Type B pancreatic cell (in vitro differentiated cells): ENCODE measurements at regions not wholly inside any gene's neighbourhood (a gene's known extent, or its start where the extent isn't known, plus 50 kb on each side); places are given as distances from the start of the nearest gene placed in this dataset.

Experiments used
- DNase-seq: peaks from one replicate; pipeline ENCODE4 v3.0.0; 2021; ENCODE audit warnings: mixed read lengths; ENCODE audit not compliant: unreplicated experiment; ENCODE audit errors: extremely low spot score
- H3K27ac Mint-ChIP-seq: 2 replicates; pipeline ENCODE4 v1.8.0; 2021; ENCODE audit warnings: mild to moderate bottlenecking, mixed read lengths
- H3K27me3 Mint-ChIP-seq: 2 replicates; pipeline ENCODE4 v1.8.0; 2021; ENCODE audit warnings: mixed read lengths
- H3K36me3 Mint-ChIP-seq: 2 replicates; pipeline ENCODE4 v1.8.0; 2021; ENCODE audit warnings: mixed read lengths
- H3K4me1 Mint-ChIP-seq: one replicate; pipeline ENCODE4 v1.8.0; 2021; ENCODE audit warnings: mixed read lengths; ENCODE audit not compliant: unreplicated experiment
- H3K4me3 Mint-ChIP-seq: 2 replicates; pipeline ENCODE4 v1.8.0; 2021; ENCODE audit warnings: mild to moderate bottlenecking, mixed read lengths
- H3K9me3 Mint-ChIP-seq: 2 replicates; pipeline ENCODE4 v1.8.0; 2021; ENCODE audit warnings: mixed read lengths
- TF ChIP-seq, protein P1 (sequence below): fragments of 200-600 bp; sonication (generic); conservative IDR thresholded peaks from 2 replicates; pipeline ENCODE4 v1.5.0; 2021; ENCODE audit warnings: antibody characterized with exemption, mild to moderate bottlenecking

DNA sequence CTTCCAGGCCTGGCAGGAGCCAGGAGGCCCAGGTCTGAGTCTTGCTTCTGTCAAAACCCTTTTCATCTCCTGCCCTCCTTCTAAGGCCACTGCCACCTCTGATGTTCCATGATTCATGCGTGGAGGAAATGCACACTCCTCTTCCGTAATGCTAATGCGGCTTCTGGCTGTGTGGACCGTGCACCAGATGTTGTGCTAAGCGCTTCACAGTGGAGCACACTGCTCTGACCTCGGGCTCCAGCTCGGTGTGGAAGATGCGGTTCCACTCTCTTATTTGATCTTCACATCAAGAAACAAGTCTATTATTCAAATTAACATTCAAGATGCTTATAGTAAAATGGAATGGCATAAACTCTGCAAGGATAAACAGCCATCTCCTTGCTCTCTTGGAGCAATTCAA, 629.2 kb downstream of the UQCRFS1 start:
- TF ChIP-seq, protein P1, sequence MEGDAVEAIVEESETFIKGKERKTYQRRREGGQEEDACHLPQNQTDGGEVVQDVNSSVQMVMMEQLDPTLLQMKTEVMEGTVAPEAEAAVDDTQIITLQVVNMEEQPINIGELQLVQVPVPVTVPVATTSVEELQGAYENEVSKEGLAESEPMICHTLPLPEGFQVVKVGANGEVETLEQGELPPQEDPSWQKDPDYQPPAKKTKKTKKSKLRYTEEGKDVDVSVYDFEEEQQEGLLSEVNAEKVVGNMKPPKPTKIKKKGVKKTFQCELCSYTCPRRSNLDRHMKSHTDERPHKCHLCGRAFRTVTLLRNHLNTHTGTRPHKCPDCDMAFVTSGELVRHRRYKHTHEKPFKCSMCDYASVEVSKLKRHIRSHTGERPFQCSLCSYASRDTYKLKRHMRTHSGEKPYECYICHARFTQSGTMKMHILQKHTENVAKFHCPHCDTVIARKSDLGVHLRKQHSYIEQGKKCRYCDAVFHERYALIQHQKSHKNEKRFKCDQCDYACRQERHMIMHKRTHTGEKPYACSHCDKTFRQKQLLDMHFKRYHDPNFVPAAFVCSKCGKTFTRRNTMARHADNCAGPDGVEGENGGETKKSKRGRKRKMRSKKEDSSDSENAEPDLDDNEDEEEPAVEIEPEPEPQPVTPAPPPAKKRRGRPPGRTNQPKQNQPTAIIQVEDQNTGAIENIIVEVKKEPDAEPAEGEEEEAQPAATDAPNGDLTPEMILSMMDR = no peak
- Mint-ChIP-seq H3K27ac (no peak overlapping the region), H3K9me3 (no peaks in the 10 kb centered on the region), H3K27me3 (peaks cover 35% of the 10 kb centered on the region), H3K36me3 (no peaks in the 10 kb centered on the region), H3K4me1 (peaks cover 22% of the 10 kb centered on the region), H3K4me3 (no peak overlapping the region)
- DNase-seq = no peak

- H3K4me3 Mint-ChIP-seq = no peak overlapping the region
- peaks cover 31% of the 10 kb centered on the region for H3K27me3 Mint-ChIP-seq
- no peaks in the 10 kb centered on the region for H3K36me3 Mint-ChIP-seq
- H3K4me1 Mint-ChIP-seq = peaks cover 22% of the 10 kb centered on the region
- TF ChIP-seq, protein P1 = no peak
- no peak for DNase-seq
- no peak overlapping the region for H3K27ac Mint-ChIP-seq
- H3K9me3 Mint-ChIP-seq = no peaks in the 10 kb centered on the region
These were observed 629.7 kb downstream of the UQCRFS1 start for GRCh38 chr19:28583242-28583641.

- no peak overlapping the region for H3K27ac Mint-ChIP-seq
- H3K27me3 Mint-ChIP-seq = peaks cover 27% of the 10 kb centered on the region
- no peaks in the 10 kb centered on the region for H3K9me3 Mint-ChIP-seq
- no peaks in the 10 kb centered on the region for H3K36me3 Mint-ChIP-seq
- DNase-seq = no peak
- no peak overlapping the region for H3K4me3 Mint-ChIP-seq
- peaks cover 22% of the 10 kb centered on the region for H3K4me1 Mint-ChIP-seq
- TF ChIP-seq, protein P1 = no peak
These were observed 630.2 kb downstream of the UQCRFS1 start for GRCh38 chr19:28582796-28583195.

DNA sequence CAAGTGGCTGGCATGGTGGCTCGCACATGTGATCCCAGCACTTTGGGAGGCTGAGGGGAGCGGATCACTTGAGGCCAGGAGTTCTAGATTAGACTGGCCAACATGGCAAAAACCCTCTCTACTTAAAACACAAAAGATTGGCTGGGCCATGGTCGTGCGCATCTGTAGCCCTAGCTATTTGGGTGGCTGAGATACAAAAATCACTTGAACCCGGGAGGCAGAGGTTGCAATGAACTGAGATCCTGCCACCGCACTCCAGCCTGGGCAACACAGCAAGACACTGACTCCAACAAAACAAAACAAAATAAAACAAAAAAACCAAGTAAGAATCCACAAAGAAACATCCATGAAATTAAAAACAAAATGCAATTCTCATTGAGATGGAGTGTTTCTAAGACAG, 630.6 kb downstream of the UQCRFS1 start:
- Mint-ChIP-seq H3K27me3 (peaks cover 24% of the 10 kb centered on the region), H3K27ac (no peak overlapping the region), H3K4me1 (peaks cover 26% of the 10 kb centered on the region), H3K9me3 (no peaks in the 10 kb centered on the region), H3K4me3 (no peak overlapping the region), H3K36me3 (no peaks in the 10 kb centered on the region)
- TF ChIP-seq, protein P1 = no peak
- DNase-seq = no peak

DNA sequence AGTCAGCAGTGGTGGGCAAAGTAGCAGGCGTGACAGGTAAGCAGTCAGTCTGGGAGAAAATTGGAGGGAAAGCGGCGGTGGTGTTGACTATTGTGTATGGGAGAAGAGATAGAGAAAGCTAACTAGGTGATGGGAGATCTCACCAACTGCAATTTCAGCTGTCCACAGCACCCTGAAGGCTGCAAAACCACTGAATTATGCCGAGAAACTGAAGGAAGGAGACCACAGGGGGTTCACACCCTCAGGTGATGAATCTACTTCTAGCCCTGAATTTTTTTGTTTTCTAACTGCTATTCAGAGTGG, 631.5 kb downstream of the UQCRFS1 start:
- no peaks in the 10 kb centered on the region for H3K9me3 Mint-ChIP-seq

More for the DNA sequence above, 631.5 kb downstream of the UQCRFS1 start:
- H3K27ac Mint-ChIP-seq = no peak overlapping the region
- H3K4me1 Mint-ChIP-seq = peaks cover 30% of the 10 kb centered on the region
- H3K36me3 Mint-ChIP-seq = no peaks in the 10 kb centered on the region
- TF ChIP-seq, protein P1 = no peak
- peaks cover 18% of the 10 kb centered on the region for H3K27me3 Mint-ChIP-seq
- no peak for DNase-seq
- no peak overlapping the region for H3K4me3 Mint-ChIP-seq
